Astrocyte (in vitro differentiated cells and primary cell): ENCODE measurements at regions not wholly inside any gene's neighbourhood (a gene's known extent, or its start where the extent isn't known, plus 50 kb on each side); places are given as distances from the start of the nearest gene placed in this dataset.

Experiments
- DNase-seq: peaks from one replicate; pipeline ENCODE4 v3.0.0-alpha.2; 2010; ENCODE audit warnings: low read depth
- FAIRE-seq: peaks from 2 replicates; lab custom pipeline; 2011; peaks lifted over from hg19 to GRCh38; lab: Jason Lieb, UNC
- H2AFZ ChIP-seq: 2 replicates; pipeline ENCODE4 v1.6.0; 2012; ENCODE audit warnings: low read depth, low read length, inconsistent platforms
- H3K27ac ChIP-seq: 2 replicates; pipeline ENCODE4 v1.5.1; 2011; ENCODE audit warnings: low read depth, low read length, inconsistent platforms
- H3K27me3 ChIP-seq: 2 replicates; pipeline ENCODE4 v1.6.0; 2011; ENCODE audit warnings: low read length, inconsistent platforms; ENCODE audit not compliant: insufficient read depth
- H3K36me3 ChIP-seq: 2 replicates; pipeline ENCODE4 v1.5.1; 2011; ENCODE audit warnings: low read length, inconsistent platforms; ENCODE audit not compliant: insufficient read depth
- H3K4me1 ChIP-seq: 2 replicates; pipeline ENCODE4 v1.5.1; 2011; ENCODE audit warnings: low read length, inconsistent platforms; ENCODE audit not compliant: insufficient read depth
- H3K4me2 ChIP-seq: 2 replicates; pipeline ENCODE4 v1.6.0; 2012; ENCODE audit warnings: low read length, inconsistent platforms
- H3K4me3 ChIP-seq: 2 replicates; pipeline ENCODE4 v1.5.1; 2011; ENCODE audit warnings: low read depth, mild to moderate bottlenecking, low read length, inconsistent platforms; ENCODE audit not compliant: insufficient read depth
- H3K79me2 ChIP-seq: 2 replicates; pipeline ENCODE4 v1.6.0; 2012; ENCODE audit warnings: mild to moderate bottlenecking, low read length, inconsistent platforms; ENCODE audit not compliant: insufficient read depth
- H3K9ac ChIP-seq: 2 replicates; pipeline ENCODE4 v1.6.0; 2012; ENCODE audit warnings: mild to moderate bottlenecking, low read length, inconsistent platforms
- H3K9me3 ChIP-seq: 2 replicates; pipeline ENCODE4 v1.5.1; 2012; ENCODE audit warnings: low read depth, mild to moderate bottlenecking, low read length, inconsistent platforms; ENCODE audit not compliant: insufficient read depth
- H4K20me1 ChIP-seq: 2 replicates; pipeline ENCODE4 v1.6.0; 2012; ENCODE audit warnings: low read length, inconsistent platforms; ENCODE audit not compliant: insufficient read depth
- H3K27ac Mint-ChIP-seq: one replicate; pipeline ENCODE4 v1.8.0; 2021; ENCODE audit warnings: mild to moderate bottlenecking, mixed read lengths; ENCODE audit not compliant: unreplicated experiment
- H3K27me3 Mint-ChIP-seq: one replicate; pipeline ENCODE4 v1.8.0; 2021; ENCODE audit warnings: low read depth, mixed read lengths; ENCODE audit not compliant: unreplicated experiment
- H3K36me3 Mint-ChIP-seq: one replicate; pipeline ENCODE4 v1.8.0; 2021; ENCODE audit warnings: low read depth, mixed read lengths; ENCODE audit not compliant: unreplicated experiment
- H3K4me1 Mint-ChIP-seq: one replicate; pipeline ENCODE4 v1.8.0; 2021; ENCODE audit warnings: low read depth, mixed read lengths; ENCODE audit not compliant: unreplicated experiment
- H3K4me3 Mint-ChIP-seq: one replicate; pipeline ENCODE4 v1.8.0; 2021; ENCODE audit warnings: mild to moderate bottlenecking, moderate library complexity, mixed read lengths; ENCODE audit not compliant: unreplicated experiment
- H3K9me3 Mint-ChIP-seq: one replicate; pipeline ENCODE4 v1.8.0; 2021; ENCODE audit warnings: mild to moderate bottlenecking, mixed read lengths; ENCODE audit not compliant: unreplicated experiment
- EZH2 ChIP-seq: IDR thresholded peaks from 2 replicates; pipeline ENCODE4 v1.6.1; 2012; ENCODE audit warnings: mild to moderate bottlenecking, low read length, inconsistent platforms; ENCODE audit not compliant: insufficient read depth
- TF ChIP-seq, protein P1 (sequence below): IDR thresholded peaks from 2 replicates; pipeline ENCODE4 v1.5.1; 2011; ENCODE audit warnings: low read depth, mild to moderate bottlenecking, inconsistent platforms, low read length, moderate library complexity; ENCODE audit not compliant: insufficient read depth

DNA sequence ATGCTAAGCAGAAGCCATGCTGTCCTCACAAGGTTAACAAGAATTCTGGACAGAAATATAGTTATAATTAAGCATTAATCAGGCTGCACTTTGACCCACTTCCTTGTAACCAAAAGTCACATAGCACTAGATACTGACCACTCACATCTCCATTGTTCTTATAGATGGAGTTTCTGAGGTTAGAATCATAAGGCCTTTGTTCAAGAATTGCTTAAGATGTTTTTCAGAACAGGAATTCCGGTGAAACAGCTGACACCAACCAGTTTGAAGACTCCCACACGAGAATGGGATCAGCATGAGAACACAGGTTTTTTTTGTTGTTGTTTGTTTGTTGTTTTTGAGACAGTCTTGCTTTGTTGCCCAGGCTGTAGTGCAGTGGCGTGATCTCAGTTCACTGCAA lies 488.3 kb upstream of the NRP1 start:
- FAIRE-seq = no peak
- H3K9me3 Mint-ChIP-seq = no peaks in the 10 kb centered on the region
- Histone ChIP-seq H3K27ac (no peak overlapping the region), H2AFZ (no peak overlapping the region), H3K9ac (no peak overlapping the region), H3K36me3 (no peaks in the 10 kb centered on the region), H3K9me3 (no peaks in the 10 kb centered on the region), H3K27me3 (no peaks in the 10 kb centered on the region), H3K4me3 (no peak overlapping the region), H3K79me2 (no peaks in the 10 kb centered on the region), H3K4me1 (no peaks in the 10 kb centered on the region), H3K4me2 (no peak overlapping the region), H4K20me1 (no peaks in the 10 kb centered on the region)
- no peak for TF ChIP-seq EZH2
- TF ChIP-seq, protein P1, sequence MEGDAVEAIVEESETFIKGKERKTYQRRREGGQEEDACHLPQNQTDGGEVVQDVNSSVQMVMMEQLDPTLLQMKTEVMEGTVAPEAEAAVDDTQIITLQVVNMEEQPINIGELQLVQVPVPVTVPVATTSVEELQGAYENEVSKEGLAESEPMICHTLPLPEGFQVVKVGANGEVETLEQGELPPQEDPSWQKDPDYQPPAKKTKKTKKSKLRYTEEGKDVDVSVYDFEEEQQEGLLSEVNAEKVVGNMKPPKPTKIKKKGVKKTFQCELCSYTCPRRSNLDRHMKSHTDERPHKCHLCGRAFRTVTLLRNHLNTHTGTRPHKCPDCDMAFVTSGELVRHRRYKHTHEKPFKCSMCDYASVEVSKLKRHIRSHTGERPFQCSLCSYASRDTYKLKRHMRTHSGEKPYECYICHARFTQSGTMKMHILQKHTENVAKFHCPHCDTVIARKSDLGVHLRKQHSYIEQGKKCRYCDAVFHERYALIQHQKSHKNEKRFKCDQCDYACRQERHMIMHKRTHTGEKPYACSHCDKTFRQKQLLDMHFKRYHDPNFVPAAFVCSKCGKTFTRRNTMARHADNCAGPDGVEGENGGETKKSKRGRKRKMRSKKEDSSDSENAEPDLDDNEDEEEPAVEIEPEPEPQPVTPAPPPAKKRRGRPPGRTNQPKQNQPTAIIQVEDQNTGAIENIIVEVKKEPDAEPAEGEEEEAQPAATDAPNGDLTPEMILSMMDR = no peak
- H3K27ac Mint-ChIP-seq = no peak overlapping the region
- no peaks in the 10 kb centered on the region for H3K36me3 Mint-ChIP-seq
- DNase-seq = no peak
- no peak overlapping the region for H3K4me3 Mint-ChIP-seq
- no peaks in the 10 kb centered on the region for H3K4me1 Mint-ChIP-seq
- no peaks in the 10 kb centered on the region for H3K27me3 Mint-ChIP-seq

DNA sequence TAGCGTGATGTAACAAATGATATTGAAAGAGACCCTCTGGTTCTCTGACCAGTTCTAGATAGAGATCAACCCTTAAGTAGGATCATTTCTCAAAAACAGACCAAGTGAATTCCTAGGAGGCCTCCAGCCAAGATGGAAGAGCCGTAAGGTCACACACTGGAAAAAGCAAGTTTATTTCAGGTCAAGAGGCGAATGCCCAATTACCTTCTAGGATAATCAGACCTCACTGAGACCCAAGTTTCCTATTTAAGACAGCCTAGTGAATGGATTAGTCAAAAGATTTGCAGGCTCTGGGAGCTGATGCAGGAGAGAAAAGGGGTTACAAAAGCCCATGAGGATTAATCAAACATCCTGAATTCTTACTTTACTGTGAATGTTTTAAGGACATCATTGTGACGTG lies 486.1 kb upstream of the NRP1 start:
- Mint-ChIP-seq H3K36me3 (no peaks in the 10 kb centered on the region), H3K4me1 (no peaks in the 10 kb centered on the region), H3K27ac (no peak overlapping the region), H3K4me3 (no peak overlapping the region), H3K9me3 (no peaks in the 10 kb centered on the region), H3K27me3 (no peaks in the 10 kb centered on the region)
- Histone ChIP-seq H3K27ac (no peak overlapping the region), H3K9me3 (no peaks in the 10 kb centered on the region), H3K9ac (no peak overlapping the region), H3K79me2 (no peaks in the 10 kb centered on the region), H3K4me2 (no peak overlapping the region), H4K20me1 (no peaks in the 10 kb centered on the region), H2AFZ (no peak overlapping the region), H3K27me3 (no peaks in the 10 kb centered on the region), H3K4me3 (no peak overlapping the region), H3K4me1 (no peaks in the 10 kb centered on the region), H3K36me3 (no peaks in the 10 kb centered on the region)
- FAIRE-seq (no peak), DNase-seq (no peak)
- TF ChIP-seq, protein P1 = no peak
- no peak for TF ChIP-seq EZH2

DNA sequence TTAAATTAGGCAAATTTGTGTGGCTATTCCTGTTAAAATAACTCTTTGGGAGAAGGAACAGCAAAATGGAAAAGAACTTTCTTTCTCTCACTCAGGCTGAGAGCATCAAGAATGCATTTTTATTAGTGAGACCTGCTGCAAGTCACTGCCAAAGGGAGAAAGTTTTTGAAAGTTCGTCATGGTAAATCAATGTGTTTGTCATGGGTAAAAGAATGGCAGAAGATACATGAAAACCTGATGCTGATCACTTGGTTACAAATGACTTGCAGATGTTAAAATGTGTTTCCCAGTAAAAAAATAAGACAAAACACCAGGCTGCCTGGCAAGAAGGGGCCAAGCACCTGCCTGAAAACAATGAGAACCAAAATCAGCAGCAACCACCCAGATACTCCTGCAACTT lies 484.7 kb upstream of the NRP1 start:
- Histone ChIP-seq H4K20me1 (no peaks in the 10 kb centered on the region), H2AFZ (no peak overlapping the region), H3K9me3 (no peaks in the 10 kb centered on the region), H3K4me1 (no peaks in the 10 kb centered on the region), H3K9ac (no peak overlapping the region), H3K36me3 (no peaks in the 10 kb centered on the region), H3K4me3 (no peak overlapping the region), H3K79me2 (no peaks in the 10 kb centered on the region), H3K4me2 (no peak overlapping the region), H3K27me3 (no peaks in the 10 kb centered on the region), H3K27ac (no peak overlapping the region)
- H3K4me1 Mint-ChIP-seq = no peaks in the 10 kb centered on the region
- H3K27ac Mint-ChIP-seq = no peak overlapping the region
- FAIRE-seq (no peak), DNase-seq (peak; percentile 13)
- H3K36me3 Mint-ChIP-seq = no peaks in the 10 kb centered on the region
- H3K4me3 Mint-ChIP-seq = no peak overlapping the region
- no peaks in the 10 kb centered on the region for H3K9me3 Mint-ChIP-seq
- no peak for TF ChIP-seq EZH2
- TF ChIP-seq, protein P1 = no peak
- H3K27me3 Mint-ChIP-seq = no peaks in the 10 kb centered on the region
